ENCODE measurements at regions not wholly inside any gene's neighbourhood (a gene's known extent, or its start where the extent isn't known, plus 50 kb on each side); places are given as distances from the start of the nearest gene placed in this dataset.

DNA sequence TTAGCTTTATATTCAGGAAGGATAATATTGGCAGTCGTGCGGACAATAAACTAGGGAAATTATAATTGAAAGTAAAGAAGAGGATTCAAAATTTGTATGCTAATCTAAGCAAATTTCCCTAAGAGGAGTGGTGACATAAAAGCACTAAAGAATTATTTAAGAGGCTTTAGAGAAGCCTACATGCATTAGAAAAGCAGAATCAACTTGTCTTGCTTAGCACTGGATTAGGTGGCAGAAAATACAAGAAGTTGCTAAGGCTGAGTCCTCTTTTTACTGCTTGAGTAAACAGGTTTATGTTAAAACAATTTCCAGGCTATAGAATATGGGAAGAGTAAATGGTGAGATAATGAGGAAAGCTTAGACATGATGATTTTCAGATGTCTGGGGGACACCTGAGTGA lies 991.5 kb downstream of the PCDH18 start:
- no peak for DNase-seq (ENCODE audit: low spot score)

DNA sequence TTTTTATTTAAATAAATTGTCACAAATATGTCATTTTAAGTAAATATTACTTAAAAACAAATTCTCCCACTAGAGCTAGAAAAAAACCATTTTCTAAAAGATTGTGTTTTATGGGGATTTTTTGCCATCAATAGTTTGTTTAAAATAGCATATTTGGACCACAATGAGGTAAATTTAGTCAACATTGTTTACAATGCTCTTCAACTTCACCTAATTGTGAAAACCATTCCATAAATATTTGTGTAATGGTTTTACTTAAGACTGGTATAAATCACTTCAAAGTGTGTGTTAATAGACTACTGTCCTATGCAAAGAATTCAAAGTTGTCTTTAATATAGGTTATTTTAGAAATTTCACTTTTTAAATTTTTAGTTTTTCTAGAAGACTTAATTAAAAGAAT lies 1004.2 kb downstream of the PCDH18 start:
- DNase-seq (ENCODE audit: low spot score) = no peak

DNA sequence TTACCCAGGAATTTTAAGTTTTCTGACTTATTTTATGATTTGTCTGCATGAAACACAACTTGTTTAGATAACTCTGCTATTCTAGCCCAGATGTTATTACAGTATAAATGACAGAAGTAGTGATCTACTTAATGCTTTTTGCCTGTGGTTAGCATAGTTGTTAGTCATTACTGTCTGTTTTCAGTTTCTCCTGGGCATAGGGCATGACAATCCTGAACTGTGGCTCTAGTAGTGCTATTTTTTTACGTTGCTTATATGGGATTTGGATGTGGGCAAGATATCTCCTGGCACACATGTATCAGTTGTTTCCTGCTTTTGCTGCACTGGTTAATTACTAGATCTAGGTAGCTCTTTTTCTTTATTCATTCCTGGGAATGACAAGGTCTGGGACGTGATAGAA lies 1005.8 kb downstream of the PCDH18 start:
- DNase-seq (ENCODE audit: low spot score) = no peak

DNA sequence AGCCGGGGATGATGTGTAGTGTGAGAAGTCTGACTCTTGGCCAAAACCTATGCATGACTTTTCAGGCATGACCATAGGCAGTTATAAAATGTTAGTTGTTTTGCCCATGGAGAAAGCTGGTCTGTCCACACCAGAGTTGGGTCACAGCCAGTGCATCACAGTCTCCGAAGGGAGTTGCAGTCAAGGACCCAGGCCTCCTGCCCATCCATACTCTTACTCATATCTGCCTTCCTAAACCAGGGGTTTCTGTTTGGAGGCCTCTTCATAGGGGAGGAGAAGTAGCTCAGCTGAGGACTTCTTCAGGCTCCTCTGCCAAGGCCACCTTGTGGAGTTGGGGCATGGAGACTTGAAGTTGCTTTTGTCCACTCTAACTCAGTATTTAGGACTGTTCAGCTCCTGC lies 1008.3 kb downstream of the PCDH18 start:
- no peak for DNase-seq (ENCODE audit: low spot score)

DNA sequence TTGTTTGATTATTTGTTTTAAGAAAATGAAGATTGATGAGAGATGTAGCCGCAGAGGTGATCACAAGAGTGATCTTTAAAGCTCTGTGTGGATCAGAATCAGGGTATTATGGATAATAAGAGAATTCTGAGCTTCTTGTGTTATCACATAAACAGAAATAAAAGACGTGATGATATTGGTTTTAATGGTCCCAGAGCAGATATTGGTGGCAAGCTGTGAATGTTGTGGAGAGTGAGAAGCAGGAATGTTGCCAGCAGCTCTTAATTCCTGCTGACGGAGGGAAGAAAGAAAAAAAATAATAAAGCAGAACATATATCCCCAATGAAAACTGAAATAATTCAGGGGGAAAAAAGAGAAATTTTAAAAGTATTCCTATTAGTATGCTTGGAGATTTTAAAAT lies 1015.9 kb downstream of the PCDH18 start:
- DNase-seq (ENCODE audit: low spot score) = no peak

DNA sequence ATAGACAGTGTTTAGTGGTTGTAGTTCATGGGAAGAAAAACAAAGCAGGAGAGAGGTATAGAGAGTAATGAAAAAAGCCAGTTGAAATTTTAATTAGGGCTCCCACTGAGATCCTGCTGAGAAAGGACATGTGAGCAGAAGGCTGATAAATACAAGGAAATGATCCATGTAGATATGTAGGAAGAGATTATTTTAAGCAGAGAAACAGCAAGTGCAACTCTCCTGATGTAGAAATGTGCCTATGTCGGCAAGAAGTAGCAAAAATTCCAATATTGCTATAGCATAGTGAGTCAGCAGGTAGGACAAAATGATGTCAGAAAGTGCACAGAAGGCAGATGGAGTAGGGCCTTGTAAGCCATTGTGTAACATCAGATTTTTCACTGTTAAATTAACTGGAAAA lies 1027.3 kb downstream of the PCDH18 start:
- DNase-seq (ENCODE audit: low spot score) = no peak

DNA sequence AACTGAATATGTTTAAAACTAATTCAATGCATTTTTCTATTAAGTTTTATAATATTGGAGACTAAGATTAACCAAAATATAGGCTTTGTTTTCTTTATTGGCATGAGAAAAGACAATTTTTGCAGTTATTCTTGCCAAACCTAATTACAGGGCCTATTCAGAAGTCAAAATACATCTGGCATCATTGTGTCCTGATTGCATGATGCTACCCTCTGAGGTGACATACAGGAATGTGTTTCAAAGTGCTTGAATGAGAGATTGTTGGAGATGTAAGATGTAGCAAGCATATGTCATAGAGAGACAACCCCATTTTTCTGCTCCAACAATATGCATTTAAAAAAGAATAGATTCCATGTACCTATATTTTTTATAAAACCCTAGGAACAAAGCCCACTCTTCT lies 1036.4 kb downstream of the PCDH18 start:
- no peak for DNase-seq (ENCODE audit: low spot score)

DNA sequence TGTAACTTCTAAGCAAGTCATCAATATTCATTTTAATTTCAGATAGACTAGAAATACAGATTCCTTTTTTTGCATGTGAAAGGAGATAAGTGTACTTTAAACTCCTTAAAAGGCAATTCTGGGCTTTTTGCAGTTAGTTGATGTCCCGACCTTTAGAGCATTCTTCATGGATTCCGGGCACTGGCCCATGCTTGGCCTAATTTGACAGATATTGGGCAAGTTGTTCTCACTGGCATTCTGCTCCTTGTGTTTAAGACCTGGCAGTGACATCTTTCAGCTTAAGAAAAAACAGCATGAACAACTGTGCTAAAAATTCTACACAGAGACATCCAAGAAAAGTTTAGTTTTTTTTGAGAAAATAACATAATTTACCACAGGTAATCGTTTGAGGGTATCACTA lies 1037.2 kb downstream of the PCDH18 start:
- no peak for DNase-seq (ENCODE audit: low spot score)

DNA sequence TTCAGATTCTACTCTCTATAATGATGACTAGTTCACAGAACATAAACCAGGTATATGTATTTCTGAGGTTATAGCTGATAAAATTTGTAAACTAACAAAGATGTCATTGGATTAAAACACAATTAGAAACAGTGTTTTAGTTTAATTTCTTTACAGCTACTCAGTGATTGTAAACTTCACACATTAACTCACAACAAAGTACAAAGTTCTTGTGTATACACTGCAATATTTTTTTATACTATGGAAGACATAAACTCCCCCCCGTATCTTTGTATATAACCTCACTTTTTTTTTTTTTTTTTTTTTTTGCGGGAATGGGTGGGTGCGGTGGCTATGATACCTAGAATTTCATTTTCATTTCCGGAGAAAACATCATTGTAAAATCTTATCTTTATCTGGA lies 1043.2 kb downstream of the PCDH18 start:
- no peak for DNase-seq (ENCODE audit: low spot score)

DNA sequence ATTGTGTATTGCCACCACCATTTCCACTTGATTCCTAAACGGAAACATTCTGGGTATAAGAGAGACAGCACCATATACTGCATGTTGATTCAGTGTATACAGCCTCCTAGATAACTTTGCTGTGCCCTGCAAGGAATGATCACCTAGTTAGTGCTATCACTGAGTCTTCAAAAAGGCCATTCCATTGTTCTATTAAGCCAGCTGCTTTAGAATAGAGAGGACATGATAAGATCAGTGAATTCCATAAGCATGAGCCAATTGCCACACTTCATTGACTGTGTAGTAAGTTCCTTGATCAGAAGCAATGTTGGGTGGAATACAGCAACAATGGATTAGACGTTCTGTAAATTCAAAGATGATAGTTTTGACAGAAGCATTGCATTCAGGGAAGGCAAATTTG lies 1047.3 kb downstream of the PCDH18 start:
- DNase-seq (ENCODE audit: low spot score) = no peak

DNA sequence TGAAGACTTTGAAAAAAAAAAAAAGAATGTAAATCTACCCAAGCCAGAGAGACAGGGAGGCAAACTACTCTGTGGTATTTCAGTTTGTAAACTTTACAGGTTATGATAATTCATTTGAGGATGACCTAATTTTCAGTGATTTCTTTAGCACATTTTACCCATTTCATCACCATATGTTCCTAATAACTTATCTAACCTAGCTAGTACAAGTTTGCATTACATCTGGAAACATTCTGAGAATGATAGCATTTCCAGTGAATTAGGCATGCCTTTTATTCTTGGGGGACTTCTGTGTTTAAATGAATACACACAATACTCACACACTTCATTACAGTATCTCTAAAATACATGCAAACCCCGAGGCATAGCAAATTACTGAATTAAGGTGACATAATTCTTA lies 1055.5 kb downstream of the PCDH18 start:
- no peak for DNase-seq (ENCODE audit: low spot score)

DNA sequence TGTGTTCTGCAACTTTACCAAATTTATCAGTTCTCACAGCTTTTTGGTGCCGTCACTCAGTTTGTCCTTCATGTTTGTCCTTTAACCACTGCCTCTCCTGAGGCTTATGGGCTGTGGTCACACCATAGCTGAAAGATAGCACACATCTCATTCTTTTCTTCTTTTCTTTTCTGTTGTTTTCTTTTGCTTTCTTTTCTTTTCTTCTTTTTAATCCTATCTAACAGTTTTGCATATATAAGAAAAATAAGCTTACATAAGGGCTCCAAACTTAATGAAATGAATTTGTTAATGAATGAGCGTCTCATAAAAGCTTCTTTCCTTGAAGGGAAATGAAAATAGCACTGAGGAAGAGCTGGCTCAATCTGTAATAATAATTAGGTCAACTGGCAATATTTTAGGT lies 1061.2 kb downstream of the PCDH18 start:
- DNase-seq (ENCODE audit: low spot score) = no peak

DNA sequence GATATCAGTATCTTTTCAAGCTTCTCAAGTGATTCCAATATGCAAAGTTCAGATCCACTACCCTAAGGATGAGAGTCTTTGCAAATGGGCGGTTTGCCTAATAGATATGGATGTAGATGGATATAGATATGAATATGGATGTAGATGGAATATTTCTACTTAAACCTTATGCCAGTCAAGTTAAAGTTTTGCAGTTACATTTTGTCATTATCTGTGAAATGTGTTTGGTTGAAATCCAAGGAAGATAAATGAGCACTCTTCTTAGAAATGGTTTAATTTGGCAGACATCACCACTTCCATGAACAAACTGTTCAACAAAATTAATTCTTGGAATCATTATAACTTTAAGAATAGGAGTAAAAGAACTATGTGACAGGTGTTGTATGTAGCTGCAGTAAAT lies 1066.6 kb downstream of the PCDH18 start:
- no peak for DNase-seq (ENCODE audit: low spot score)

DNA sequence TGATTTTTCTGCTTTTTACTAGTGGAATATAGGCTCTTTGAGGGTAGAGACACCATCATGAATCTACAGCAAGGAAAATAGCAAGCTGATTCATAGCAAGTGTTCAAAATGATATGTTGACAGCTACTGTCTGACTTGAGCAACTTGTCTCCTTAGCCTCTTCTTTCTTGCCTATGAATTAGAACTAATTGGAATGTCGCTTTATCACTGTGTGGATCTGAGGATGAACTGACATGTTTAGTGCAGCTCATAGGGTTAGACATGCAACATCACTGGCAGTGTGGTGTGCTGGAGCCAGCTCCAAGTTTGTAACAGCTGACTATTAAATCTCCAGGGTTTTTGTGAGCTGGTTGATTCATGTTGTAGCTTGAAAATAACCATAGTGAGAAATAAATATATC lies 1068.4 kb downstream of the PCDH18 start:
- no peak for DNase-seq (ENCODE audit: low spot score)

DNA sequence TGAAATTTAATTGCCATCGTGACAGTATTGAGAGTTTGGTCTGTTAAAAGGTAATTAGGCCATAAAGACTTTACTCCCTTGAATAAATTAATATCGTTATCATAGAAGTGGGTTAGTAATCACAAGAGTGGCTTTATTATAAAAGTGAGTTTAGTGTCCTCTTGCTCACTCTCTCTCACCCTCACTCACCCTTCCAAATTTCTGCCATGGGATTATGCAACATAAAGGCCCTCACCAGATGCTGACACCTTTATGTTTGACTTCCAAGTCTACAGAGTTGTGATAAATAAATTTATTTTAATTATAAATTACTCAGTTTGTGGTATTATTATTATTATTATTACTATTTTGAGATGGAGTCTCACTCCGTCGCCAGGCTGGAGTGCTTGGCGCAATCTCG lies 1070.8 kb downstream of the PCDH18 start:
- no peak for DNase-seq (ENCODE audit: low spot score)

DNA sequence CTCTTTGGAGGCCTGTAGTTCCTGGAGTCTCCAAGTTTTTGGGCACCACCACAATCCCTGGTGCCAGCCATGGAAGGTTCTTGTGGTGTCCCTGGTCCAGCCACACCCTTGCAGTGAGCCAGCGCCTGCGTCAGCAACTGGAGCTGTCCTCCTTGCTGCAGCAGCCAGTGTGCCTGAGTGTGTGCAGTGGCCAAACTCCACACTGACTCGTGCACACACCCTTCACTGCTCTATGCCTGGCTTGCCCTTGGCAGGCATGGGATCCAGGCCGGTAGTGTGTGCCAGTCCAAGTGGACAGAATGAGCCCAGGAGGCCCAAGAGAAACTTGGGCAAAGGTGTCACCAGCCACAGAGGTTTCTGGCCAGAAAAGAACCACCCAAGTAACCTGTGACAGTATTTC lies 1074.0 kb downstream of the PCDH18 start:
- no peak for DNase-seq (ENCODE audit: low spot score)

DNA sequence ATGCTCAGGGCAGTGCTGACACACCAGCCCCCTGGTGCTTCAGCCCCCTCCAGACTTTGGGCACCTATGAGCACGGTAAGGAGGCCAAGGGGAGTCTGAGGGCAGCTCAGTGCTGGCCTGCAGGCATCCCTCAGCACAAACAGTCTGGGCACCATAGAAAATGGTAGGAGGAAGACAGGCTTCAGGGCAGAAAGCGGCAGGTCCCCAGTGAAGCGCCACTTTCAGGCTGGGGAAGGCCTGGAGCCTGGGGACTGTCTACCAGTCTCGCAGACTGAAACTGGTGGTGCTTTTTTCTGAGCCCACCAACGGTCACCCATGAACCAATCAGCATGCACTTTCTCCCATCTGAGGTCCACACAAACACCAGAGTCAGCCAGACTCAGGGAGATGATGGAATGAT lies 1074.7 kb downstream of the PCDH18 start:
- DNase-seq (ENCODE audit: low spot score) = no peak

DNA sequence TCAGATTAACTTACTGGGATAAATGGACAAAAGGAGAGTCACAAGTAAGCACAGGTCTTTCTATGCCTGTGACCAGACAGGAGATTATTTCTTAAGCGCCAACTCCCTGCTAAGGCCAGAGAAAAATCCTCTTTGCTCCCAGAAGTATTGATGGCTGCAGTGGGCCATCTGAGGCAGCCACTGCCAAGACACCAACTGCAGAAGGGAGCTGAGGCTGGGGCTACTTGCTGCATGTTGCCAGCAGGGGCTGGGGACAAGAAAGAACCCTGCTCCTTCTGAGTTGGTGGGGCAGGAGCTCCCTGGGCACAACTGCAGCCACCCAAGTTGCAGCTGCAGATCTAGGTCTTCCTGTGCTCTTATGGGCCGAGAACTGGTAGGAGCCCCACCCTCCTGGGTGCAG lies 1075.3 kb downstream of the PCDH18 start:
- no peak for DNase-seq (ENCODE audit: low spot score)

DNA sequence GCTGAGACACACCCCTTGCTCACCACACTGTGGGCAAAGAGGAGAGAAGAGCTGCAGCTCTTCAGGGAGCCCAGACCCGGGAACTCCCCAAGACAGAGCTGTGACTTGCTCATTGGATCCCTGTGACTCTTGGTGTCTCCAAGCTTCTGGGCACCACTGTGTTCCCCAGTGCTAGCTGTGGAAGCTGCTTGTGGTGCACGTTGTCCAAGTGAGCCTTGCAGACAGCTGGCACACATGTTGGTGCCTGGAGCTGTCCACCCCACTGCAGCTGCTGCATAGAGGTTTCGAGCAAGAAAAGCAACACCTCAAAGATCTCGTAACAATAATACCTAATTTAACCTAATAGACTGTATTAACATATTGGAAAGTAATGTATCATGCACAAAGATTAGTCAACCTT lies 1089.3 kb downstream of the PCDH18 start:
- DNase-seq (ENCODE audit: low spot score) = no peak

DNA sequence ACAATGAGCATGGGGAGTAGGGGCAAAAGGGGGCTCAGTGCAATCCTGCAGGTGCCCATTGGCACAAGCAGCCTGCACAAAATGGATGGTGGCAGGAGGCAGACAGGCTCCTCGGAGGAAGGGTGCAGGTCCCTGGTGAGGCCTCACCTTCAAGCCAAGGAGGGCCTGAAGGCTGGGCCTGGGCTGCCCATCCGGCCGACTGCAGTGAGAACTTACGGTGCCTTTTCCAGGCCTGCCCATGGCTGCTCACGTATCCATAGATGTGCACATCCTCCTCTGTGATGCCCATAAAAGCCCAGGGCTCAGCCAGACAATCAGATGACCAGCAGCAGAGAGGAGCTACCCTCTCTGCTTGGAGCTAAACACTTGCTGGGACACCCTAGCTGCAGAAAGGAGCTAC lies 1089.8 kb downstream of the PCDH18 start:
- DNase-seq (ENCODE audit: low spot score) = no peak

DNA sequence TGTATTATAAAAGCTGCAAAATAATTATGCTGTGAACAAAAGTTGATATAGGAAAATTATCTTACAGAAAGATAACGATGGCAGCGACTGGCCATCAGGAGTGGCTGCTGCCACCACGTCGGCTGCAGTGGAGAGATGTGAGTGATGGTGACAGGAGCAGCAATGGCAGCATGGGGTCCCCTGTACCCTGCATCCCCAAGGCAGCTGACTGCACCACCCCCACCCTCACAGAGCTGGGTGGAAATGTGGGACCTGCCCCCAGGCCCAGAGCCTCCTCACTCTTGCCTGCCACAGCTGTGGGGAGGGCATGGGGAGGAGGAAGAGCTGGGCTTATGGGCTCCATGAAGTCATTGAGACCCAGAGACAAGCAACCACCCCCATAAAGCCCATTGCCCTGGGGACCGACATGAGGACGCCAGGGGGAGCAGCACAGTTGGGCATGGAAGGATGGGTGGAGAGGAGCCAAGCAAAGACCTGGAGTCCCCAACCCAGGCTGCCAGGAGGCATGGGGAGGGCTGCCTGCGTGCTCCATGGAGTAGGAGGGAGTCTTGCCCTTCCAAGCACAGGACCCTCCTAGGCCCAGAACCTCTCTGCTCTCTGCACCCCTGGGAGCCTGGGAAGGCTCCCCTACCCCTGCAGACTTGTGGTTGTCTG lies 1090.5 kb downstream of the PCDH18 start:
- no peak for DNase-seq (ENCODE audit: low spot score)

DNA sequence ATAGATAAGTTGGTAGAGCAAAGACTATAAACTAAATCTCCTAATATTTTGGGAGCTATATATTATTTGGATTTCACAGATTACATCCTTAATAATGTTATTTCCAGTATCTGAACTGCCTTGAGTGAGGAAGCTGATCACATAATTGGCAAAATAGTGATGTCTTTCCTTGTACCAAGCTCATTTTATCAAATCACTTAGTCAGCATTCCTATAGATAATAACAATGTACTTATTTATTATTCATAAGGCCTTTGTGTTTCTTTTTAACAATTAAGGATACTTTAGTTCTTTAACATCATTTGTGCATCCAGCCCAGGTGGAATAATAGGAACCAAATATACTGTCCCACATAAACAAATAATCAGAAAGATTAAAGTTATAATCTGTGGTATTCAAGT lies 1093.6 kb downstream of the PCDH18 start:
- DNase-seq (ENCODE audit: low spot score) = no peak

DNA sequence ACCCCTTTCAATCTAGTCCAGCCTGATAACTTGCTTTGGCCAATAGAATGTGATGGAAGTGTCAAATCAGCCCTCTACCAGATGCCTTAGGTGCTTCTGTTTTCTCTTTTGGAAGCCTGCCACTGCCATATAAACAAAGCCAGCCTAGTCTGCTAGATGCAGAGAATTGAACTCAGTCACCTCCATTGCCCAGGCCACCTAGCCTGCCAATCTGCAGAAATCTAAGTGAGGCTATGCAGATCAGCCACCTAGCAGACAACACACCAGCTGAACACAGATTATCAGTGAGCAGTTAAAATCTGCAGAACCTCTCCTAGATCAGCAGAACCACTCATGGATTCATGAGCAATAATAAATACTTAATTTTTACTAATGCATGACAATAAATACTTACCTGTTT lies 1108.2 kb downstream of the PCDH18 start:
- no peak for DNase-seq (ENCODE audit: low spot score)

DNA sequence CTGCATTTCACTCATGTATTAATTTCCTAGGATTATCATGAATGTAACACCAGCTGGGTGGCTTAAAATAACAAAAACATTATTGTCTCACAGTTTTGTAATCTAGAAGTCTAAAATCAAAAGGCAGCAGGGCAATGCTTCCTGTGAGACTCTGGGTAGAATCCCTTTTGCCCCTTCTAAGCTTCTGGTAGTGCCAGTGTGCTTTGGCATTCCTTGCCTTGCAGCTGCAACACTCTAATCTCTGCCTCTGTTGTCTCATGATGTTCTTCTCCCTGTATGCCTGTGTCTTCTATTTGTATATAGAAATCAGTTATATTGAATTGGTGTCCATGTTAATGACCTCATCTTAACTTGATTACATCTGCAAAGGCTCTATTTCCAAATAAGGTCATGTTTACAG lies 1117.3 kb downstream of the PCDH18 start:
- DNase-seq (ENCODE audit: low spot score) = no peak

DNA sequence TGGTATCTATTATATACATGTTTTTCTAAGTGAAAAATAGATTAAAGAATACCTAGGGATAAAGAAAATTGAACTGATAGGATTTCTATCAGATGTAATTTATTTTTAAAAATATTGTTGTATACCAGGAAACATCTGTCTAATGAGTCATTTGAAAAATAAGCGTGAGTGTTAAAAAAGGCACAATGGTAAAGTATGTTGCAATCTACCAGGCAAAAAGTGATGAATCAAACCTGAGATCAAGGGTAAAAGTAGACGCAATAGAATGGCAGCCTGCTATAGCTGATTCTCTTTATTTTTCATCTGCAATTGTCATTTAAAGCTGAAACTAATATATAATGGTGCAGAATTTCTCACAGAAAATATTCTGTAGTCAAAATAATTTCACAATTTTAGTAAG lies 1119.6 kb downstream of the PCDH18 start:
- DNase-seq (ENCODE audit: low spot score) = no peak

All from AG08395 (cell line).